Cardiac muscle cell (in vitro differentiated cells and primary cell): ENCODE measurements at regions not wholly inside any gene's neighbourhood (a gene's known extent, or its start where the extent isn't known, plus 50 kb on each side); places are given as distances from the start of the nearest gene placed in this dataset.

Experiments used
- DNase-seq, 2 donors: peaks; one replicate each; pipeline versions ENCODE4 v3.0.0 to v3.0.0-alpha.2; 2010 to 2017; ENCODE audit warnings: low read depth in 1 of 2, low spot score in 1 of 2
- H3K27ac ChIP-seq: fragments of 200-600 bp; sonication (generic); 2 replicates; pipeline ENCODE4 v1.5.1; 2016
- H3K27me3 ChIP-seq: fragments of 200-600 bp; sonication (generic); 2 replicates; pipeline ENCODE4 v1.6.0; 2016; ENCODE audit warnings: control low read depth
- H3K36me3 ChIP-seq: fragments of 200-600 bp; sonication (generic); 2 replicates; pipeline ENCODE4 v1.5.1; 2016; ENCODE audit warnings: control low read depth
- H3K4me1 ChIP-seq: fragments of 200-600 bp; sonication (generic); 2 replicates; pipeline ENCODE4 v1.8.1; 2017; ENCODE audit warnings: low read depth, mild to moderate bottlenecking, mixed run types
- H3K4me3 ChIP-seq: fragments of 200-600 bp; sonication (generic); 2 replicates; pipeline ENCODE4 v1.5.1; 2016; ENCODE audit warnings: mild to moderate bottlenecking
- H3K9me3 ChIP-seq: fragments of 200-600 bp; sonication (generic); 2 replicates; pipeline ENCODE4 v1.5.1; 2017; ENCODE audit warnings: low read depth, mild to moderate bottlenecking, control low read depth
- TF ChIP-seq, protein P1 (sequence below): IDR thresholded peaks from 2 replicates; pipeline ENCODE4 v1.5.1; 2012; ENCODE audit warnings: low read depth, mild to moderate bottlenecking, low read length

DNA sequence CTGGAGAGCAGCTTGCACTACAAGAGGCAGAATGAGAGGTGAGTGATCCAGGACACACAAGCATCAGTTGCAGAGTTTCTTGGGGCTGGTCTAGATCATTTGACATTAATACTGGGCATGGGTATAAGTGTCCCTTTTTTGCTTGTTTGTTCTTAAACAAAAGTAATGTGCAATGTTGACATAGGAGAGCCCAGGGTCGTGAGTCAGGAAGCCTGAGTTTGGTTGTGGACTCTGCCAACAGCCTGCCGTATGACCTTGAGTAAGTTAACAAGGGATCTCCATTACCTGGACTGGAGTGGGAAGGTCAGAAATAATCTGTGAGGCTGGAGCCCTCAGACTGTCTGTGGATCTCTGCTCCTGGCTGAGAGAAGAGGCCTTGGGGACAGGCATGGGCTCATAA lies 170.3 kb downstream of the KCNA5 start:
- no peak overlapping the region for H3K27ac ChIP-seq
- no peaks in the 10 kb centered on the region for H3K4me1 ChIP-seq
- no peaks in the 10 kb centered on the region for H3K9me3 ChIP-seq
- H3K27me3 ChIP-seq = no peaks in the 10 kb centered on the region
- H3K36me3 ChIP-seq = no peaks in the 10 kb centered on the region
- no peak overlapping the region for H3K4me3 ChIP-seq
- no peak for DNase-seq
- TF ChIP-seq, protein P1, sequence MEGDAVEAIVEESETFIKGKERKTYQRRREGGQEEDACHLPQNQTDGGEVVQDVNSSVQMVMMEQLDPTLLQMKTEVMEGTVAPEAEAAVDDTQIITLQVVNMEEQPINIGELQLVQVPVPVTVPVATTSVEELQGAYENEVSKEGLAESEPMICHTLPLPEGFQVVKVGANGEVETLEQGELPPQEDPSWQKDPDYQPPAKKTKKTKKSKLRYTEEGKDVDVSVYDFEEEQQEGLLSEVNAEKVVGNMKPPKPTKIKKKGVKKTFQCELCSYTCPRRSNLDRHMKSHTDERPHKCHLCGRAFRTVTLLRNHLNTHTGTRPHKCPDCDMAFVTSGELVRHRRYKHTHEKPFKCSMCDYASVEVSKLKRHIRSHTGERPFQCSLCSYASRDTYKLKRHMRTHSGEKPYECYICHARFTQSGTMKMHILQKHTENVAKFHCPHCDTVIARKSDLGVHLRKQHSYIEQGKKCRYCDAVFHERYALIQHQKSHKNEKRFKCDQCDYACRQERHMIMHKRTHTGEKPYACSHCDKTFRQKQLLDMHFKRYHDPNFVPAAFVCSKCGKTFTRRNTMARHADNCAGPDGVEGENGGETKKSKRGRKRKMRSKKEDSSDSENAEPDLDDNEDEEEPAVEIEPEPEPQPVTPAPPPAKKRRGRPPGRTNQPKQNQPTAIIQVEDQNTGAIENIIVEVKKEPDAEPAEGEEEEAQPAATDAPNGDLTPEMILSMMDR = no peak

DNA sequence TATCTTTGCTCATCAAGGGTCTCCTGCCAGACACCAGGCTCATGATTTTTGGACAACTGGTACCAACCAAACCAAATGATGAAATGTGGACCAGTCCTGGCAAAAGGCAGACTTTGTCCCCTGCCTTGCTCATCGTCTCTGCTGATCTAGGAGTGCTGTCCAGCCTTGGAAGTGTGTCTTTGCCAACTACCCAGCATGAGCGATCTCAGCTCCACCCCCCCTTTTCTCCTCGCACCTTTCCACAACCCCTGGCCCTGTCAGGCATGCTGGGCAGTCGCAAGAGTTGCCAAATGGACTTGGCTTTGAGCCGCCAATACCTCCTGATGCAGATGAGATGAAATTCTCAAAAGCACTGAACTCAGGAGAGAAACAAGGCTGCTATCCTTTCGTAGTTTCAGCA lies 174.3 kb downstream of the KCNA5 start:
- DNase-seq = no peak
- H3K27ac ChIP-seq = no peak overlapping the region
- H3K27me3 ChIP-seq = no peaks in the 10 kb centered on the region
- H3K36me3 ChIP-seq = no peaks in the 10 kb centered on the region
- H3K4me3 ChIP-seq = no peak overlapping the region
- TF ChIP-seq, protein P1 = no peak
- no peaks in the 10 kb centered on the region for H3K9me3 ChIP-seq
- peaks cover 19% of the 10 kb centered on the region for H3K4me1 ChIP-seq

DNA sequence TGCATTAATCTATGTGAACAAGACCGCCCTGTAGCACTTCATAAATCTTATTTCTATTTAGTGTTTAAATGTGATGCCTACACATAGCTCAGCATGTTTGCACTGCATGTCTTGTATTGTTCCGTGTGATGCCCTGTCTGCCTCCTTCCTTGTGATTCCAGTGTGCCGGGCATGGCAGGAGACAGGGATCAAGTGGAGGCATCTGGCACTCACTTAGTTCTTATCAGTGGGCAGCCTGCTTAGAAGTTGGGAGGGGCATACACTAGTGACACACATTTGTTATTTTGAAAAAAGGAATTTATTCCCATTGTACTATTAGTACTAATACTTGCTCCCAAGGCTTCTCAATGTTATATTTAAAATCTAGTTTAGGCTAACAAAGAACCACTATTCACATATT lies 176.4 kb downstream of the KCNA5 start:
- Histone ChIP-seq H3K27ac (no peak overlapping the region), H3K9me3 (no peaks in the 10 kb centered on the region), H3K4me1 (peaks cover 19% of the 10 kb centered on the region), H3K27me3 (no peaks in the 10 kb centered on the region), H3K36me3 (no peaks in the 10 kb centered on the region), H3K4me3 (no peak overlapping the region)
- TF ChIP-seq, protein P1 = no peak
- DNase-seq = peak in 1 of 2 donors; percentile 28

DNA sequence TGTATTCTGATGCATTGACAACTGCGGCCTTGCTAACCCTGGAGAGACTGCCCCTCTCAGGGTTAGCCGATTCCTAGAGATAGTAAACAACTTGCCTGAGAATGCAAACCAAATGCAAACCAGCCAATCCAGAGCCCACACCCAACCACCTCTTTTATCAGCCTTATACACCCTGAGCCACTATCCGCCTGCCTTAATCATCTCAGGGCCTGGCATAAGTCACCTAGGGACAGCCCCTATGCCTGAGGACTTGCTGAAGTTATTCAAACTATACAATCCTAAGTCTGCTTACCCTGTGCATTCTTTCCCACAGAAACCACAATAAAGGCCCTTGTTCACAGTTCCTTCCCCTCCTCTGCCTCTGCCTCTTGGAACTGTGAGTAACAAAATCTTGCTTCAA lies 177.2 kb downstream of the KCNA5 start:
- peaks cover 19% of the 10 kb centered on the region for H3K4me1 ChIP-seq
- H3K4me3 ChIP-seq = no peak overlapping the region
- no peaks in the 10 kb centered on the region for H3K27me3 ChIP-seq
- no peak for DNase-seq
- TF ChIP-seq, protein P1 = no peak
- H3K9me3 ChIP-seq = no peaks in the 10 kb centered on the region
- no peaks in the 10 kb centered on the region for H3K36me3 ChIP-seq
- H3K27ac ChIP-seq = no peak overlapping the region

DNA sequence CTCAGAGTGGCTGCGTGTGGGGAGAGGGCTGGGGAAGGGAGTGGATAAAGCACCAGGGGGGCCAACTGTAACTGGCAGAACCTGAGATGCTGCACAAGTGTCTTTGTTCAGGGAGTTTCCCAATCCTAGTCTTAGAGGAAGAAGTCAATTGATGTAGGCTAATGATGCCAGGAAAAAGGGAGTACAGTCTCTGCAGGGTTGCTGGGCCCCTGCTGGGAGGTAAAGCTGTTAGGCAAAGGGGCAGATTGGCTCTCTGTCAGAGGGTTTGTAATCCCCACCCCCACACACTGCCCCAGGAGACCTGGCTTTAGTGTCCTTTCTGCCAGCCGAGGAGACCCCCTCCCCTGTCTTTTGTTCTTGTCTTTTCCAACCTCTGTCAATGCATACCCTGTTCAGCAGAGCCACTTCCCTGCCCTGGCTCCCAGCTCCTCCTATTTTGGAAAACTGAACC lies 178.4 kb downstream of the KCNA5 start:
- H3K4me1 ChIP-seq = peaks cover 19% of the 10 kb centered on the region
- no peak overlapping the region for H3K27ac ChIP-seq
- no peak for DNase-seq
- H3K4me3 ChIP-seq = no peak overlapping the region
- TF ChIP-seq, protein P1 = no peak
- H3K36me3 ChIP-seq = no peaks in the 10 kb centered on the region
- no peaks in the 10 kb centered on the region for H3K27me3 ChIP-seq
- no peaks in the 10 kb centered on the region for H3K9me3 ChIP-seq

DNA sequence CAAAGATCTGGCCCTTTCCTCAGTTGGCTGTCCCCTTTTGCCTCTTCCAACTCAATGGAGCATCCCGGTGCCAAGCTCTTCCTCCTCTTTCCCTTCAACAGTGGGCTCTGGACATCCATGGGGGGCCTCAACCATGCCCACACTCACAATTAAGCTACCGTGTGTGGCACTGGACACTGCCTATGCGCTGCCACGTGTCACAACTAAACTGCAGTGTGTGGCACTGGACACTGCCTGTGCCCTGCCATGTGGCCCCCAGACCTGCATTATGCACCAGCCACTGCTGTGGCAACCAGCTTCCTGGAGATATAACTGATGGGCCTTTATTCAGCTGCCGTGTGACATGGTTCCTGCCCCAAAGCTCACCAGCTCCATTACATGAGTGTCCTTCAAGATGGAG lies 179.1 kb downstream of the KCNA5 start:
- H3K27me3 ChIP-seq = no peaks in the 10 kb centered on the region

More for the DNA sequence above, 179.1 kb downstream of the KCNA5 start:
- Histone ChIP-seq H3K36me3 (no peaks in the 10 kb centered on the region), H3K4me1 (peaks cover 19% of the 10 kb centered on the region), H3K9me3 (no peaks in the 10 kb centered on the region), H3K27ac (no peak overlapping the region), H3K4me3 (no peak overlapping the region)
- TF ChIP-seq, protein P1 = no peak
- DNase-seq = no peak
